Breast epithelium (tissue), 4 donors: ENCODE measurements at regions not wholly inside any gene's neighbourhood (a gene's known extent, or its start where the extent isn't known, plus 50 kb on each side); places are given as distances from the start of the nearest gene placed in this dataset.

Experiments used
- DNase-seq, 2 donors: peaks; one replicate each; pipeline ENCODE4 v3.0.0-alpha.2; 2019; ENCODE audit warnings: low spot score in 2 of 2
- H3K27ac ChIP-seq, 2 donors: fragments of 200-600 bp; sonication (generic) in 1 of 2; one replicate each; pipeline ENCODE4 v1.5.1; 2016 to 2019; ENCODE audit warnings: mild to moderate bottlenecking in 1 of 2
- H3K27me3 ChIP-seq, 2 donors: fragments of 200-600 bp; sonication (generic) in 1 of 2; one replicate each; pipeline versions ENCODE4 v1.5.1 to v1.6.0; 2017 to 2019; ENCODE audit warnings: control low read depth in 1 of 2, mild to moderate bottlenecking in 1 of 2
- H3K36me3 ChIP-seq: fragments of 200-600 bp; one replicate; pipeline ENCODE4 v1.5.1; 2019
- H3K4me1 ChIP-seq, 2 donors: fragments of 200-600 bp; sonication (generic); one replicate each; pipeline ENCODE4 v1.5.1; 2016 to 2019; ENCODE audit warnings: control low read depth in 1 of 2
- H3K4me3 ChIP-seq, 3 donors: fragments of 200-600 bp; sonication (generic); 1 replicate in 2 of 3; 2 replicates in 1 of 3; pipeline ENCODE4 v1.5.1; 2016 to 2019; ENCODE audit warnings: mild to moderate bottlenecking in 3 of 3, moderate library complexity in 2 of 3
- H3K9me3 ChIP-seq, 2 donors: fragments of 200-600 bp; sonication (generic) in 1 of 2; one replicate each; pipeline ENCODE4 v1.5.1; 2016 to 2019; ENCODE audit warnings: control low read depth in 1 of 2
- POLR2A ChIP-seq: fragments of 450-650 bp; IDR thresholded peaks from one replicate; pipeline ENCODE4 v1.6.1; 2016; ENCODE audit warnings: antibody characterized with exemption, mild to moderate bottlenecking, moderate library complexity
- POLR2AphosphoS5 ChIP-seq, 3 donors: sonication (generic); formaldehyde crosslinking; IDR thresholded peaks; one replicate each; pipeline ENCODE4 v1.6.1; 2017; ENCODE audit warnings: antibody characterized with exemption in 3 of 3
- intact Hi-C: fragments of 100-400 bp; cut with DNase I; formaldehyde crosslinking; loops from one replicate; pipeline ENCODE4 v1.15.1; 2023; ENCODE audit warnings: low total_unique reads
- TF ChIP-seq, protein P1 (sequence below), 3 donors: fragments of 450-650 bp; IDR thresholded peaks; one replicate each; pipeline ENCODE4 v1.5.1; 2016 to 2017; ENCODE audit warnings: antibody characterized with exemption in 3 of 3, mild to moderate bottlenecking in 3 of 3, moderate library complexity in 3 of 3

DNA sequence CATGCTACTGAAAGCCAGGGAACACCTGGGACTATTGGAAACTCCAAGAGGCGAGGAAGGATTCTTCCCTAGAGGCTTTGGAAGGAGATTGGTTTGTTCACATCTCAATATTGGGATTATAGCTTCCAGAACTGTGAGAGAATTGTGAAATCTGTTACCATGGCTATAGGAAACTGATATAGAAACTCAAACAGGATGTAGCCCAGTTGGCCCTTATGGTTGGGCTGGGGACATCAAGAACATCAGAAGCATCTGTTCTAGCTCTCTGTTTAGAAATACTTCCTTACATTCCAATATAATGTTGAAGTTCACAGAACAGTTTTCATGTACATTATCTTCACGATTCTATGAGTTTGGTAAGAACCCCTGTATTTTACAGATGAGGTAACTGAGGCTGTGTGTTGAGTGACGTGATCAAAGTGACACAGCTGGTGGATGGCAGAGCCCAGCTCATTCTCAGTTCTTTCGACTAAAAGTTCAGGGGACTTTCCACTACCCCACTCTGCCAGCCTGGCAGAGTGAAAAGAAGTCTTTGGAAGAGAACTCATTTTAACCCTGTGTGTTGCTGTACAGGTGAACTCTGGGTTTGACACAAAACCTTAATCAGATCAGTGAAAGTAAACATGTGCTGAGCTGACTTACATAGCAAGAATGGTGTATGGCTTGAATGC lies 183.0 kb downstream of the GBA3 start:
- H3K27me3 ChIP-seq, result no peaks in the 10 kb centered on the region
- intact Hi-C loops, result no loop called here
- DNase-seq, result no peak
- no peak overlapping the region for H3K4me3 ChIP-seq
- H3K27ac ChIP-seq, result no peak overlapping the region
- H3K36me3 ChIP-seq, result no peaks in the 10 kb centered on the region
- H3K4me1 ChIP-seq, result no peaks in the 10 kb centered on the region
- no peaks in the 10 kb centered on the region for H3K9me3 ChIP-seq
- TF ChIP-seq, protein P1, sequence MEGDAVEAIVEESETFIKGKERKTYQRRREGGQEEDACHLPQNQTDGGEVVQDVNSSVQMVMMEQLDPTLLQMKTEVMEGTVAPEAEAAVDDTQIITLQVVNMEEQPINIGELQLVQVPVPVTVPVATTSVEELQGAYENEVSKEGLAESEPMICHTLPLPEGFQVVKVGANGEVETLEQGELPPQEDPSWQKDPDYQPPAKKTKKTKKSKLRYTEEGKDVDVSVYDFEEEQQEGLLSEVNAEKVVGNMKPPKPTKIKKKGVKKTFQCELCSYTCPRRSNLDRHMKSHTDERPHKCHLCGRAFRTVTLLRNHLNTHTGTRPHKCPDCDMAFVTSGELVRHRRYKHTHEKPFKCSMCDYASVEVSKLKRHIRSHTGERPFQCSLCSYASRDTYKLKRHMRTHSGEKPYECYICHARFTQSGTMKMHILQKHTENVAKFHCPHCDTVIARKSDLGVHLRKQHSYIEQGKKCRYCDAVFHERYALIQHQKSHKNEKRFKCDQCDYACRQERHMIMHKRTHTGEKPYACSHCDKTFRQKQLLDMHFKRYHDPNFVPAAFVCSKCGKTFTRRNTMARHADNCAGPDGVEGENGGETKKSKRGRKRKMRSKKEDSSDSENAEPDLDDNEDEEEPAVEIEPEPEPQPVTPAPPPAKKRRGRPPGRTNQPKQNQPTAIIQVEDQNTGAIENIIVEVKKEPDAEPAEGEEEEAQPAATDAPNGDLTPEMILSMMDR (IDR thresholded peaks at IDR 0.05), result no peak
- TF ChIP-seq POLR2A (no peak), POLR2AphosphoS5 (IDR thresholded peaks at IDR 0.05) (no peak)

DNA sequence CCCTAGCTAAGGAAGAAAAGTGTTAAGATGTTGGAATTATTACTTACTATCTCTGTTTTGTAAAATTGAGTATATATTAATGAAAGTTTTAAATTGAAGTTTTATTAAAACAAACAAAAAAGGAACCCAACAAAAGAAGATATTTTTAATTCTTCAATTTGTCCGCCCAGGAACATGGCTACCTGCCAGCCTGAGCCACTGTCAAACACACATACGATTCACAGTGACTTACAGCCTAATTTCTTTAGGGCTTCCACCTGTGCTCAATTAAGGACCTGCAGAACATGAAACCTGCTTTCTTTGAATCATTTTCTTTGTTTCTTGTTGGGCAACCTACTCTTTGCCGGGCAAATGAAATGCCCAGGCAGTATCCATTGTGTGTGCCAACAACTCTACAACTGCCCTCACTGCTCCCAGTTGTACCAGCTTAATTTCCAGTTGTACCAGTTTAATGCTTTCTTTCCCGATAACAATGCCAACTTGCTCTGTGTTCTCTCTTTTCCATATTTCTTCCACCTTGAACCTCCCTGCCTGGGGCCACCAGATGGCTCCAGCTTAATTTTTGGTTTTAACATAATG lies 181.7 kb downstream of the GBA3 start:
- intact Hi-C loops, result no loop called here
- Histone ChIP-seq H3K9me3 (no peaks in the 10 kb centered on the region), H3K4me1 (no peaks in the 10 kb centered on the region), H3K36me3 (no peaks in the 10 kb centered on the region), H3K4me3 (no peak overlapping the region), H3K27me3 (no peaks in the 10 kb centered on the region), H3K27ac (no peak overlapping the region)
- TF ChIP-seq, protein P1 (IDR thresholded peaks at IDR 0.05), result no peak
- TF ChIP-seq POLR2A (no peak), POLR2AphosphoS5 (IDR thresholded peaks at IDR 0.05) (no peak)
- no peak for DNase-seq

DNA sequence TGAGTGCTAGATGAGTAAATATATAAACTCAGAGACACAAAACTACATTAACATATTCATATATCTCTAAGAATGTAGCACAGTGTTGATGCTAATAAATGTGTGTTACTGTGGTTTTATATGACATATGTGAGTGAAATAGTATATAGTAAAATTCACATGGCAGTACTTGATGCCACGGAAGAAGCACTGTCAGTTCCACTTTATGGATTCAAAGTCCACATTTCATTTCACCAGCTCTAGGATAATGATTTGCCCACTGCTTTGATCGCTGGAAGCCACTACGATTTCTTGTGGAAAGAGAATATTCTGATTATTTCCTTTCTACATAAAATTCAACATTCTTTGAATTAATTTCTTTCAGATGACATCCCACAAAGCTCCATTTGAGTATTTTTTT lies 181.2 kb downstream of the GBA3 start:
- H3K4me1 ChIP-seq, result no peaks in the 10 kb centered on the region
- no peak overlapping the region for H3K4me3 ChIP-seq

DNA sequence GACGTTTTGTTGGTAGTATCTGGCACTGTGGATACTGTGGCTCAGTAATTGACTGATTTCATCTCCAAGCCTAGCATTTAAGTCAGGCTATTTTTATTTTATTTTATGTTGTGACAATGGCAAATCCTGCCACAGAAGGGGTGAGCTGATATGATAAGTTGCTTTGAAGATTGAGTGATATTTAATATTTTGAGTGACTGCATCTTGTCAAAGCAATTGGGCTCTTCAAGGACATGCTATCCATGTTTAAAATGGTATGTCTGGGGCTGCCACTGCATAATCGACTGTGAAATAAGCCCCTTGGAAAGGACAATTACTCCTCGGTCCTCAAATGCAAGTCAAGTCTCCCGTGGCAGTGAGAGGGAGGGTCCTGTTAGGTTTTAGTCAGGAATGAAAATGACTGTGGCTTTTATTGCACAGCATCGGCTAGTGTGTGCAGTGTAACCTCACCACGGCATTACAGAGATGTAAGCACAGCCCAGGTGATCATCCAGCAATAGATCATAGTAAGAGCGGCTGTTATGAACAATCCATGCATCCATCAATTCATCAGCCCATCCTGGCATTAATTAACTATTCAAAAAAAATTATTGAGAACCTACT lies 178.2 kb downstream of the GBA3 start:
- TF ChIP-seq POLR2A (no peak), POLR2AphosphoS5 (IDR thresholded peaks at IDR 0.05) (no peak)
- TF ChIP-seq, protein P1 (IDR thresholded peaks at IDR 0.05), result no peak

More for the DNA sequence above, 181.2 kb downstream of the GBA3 start:
- no peak for TF ChIP-seq POLR2AphosphoS5 (IDR thresholded peaks at IDR 0.05)
- TF ChIP-seq, protein P1 (IDR thresholded peaks at IDR 0.05), result no peak
- TF ChIP-seq POLR2A, result no peak
- Histone ChIP-seq H3K9me3 (no peaks in the 10 kb centered on the region), H3K36me3 (no peaks in the 10 kb centered on the region), H3K27ac (no peak overlapping the region), H3K27me3 (no peaks in the 10 kb centered on the region)
- DNase-seq, result no peak
- intact Hi-C loops, result no loop called here

DNA sequence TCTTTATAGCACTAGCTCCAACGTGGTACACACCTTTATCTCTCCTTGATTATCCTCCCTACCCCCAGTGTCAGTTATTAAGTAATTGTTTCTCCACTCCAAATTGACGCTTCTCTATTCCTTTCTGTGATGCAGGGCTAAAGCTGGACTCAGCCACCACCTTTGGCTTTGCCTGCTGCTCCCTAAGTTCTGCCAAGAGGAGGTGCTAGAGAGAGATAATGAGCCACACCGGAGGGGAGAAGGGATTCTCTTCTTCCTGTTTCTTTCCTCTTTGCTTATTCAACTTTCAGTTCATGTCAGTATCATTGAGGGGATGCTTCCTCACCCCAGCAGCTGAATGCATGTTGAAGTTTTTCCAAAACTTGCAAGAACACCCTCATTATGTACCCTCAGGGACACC lies 176.5 kb downstream of the GBA3 start:
- intact Hi-C loops, result no loop called here
- DNase-seq, result no peak
- no peaks in the 10 kb centered on the region for H3K27me3 ChIP-seq

More for the DNA sequence above, 178.2 kb downstream of the GBA3 start:
- intact Hi-C loops, result no loop called here
- no peaks in the 10 kb centered on the region for H3K9me3 ChIP-seq
- no peak overlapping the region for H3K27ac ChIP-seq
- no peak for DNase-seq
- H3K4me3 ChIP-seq, result no peak overlapping the region
- H3K27me3 ChIP-seq, result no peaks in the 10 kb centered on the region
- no peaks in the 10 kb centered on the region for H3K4me1 ChIP-seq
- no peaks in the 10 kb centered on the region for H3K36me3 ChIP-seq

More for the DNA sequence above, 176.5 kb downstream of the GBA3 start:
- Histone ChIP-seq H3K27ac (no peak overlapping the region), H3K9me3 (no peaks in the 10 kb centered on the region), H3K36me3 (no peaks in the 10 kb centered on the region), H3K4me1 (no peaks in the 10 kb centered on the region), H3K4me3 (no peak overlapping the region)
- TF ChIP-seq, protein P1 (IDR thresholded peaks at IDR 0.05), result no peak
- TF ChIP-seq POLR2AphosphoS5 (IDR thresholded peaks at IDR 0.05) (no peak), POLR2A (no peak)
